Left lung (tissue), 4 donors: ENCODE measurements at regions not wholly inside any gene's neighbourhood (a gene's known extent, or its start where the extent isn't known, plus 50 kb on each side); places are given as distances from the start of the nearest gene placed in this dataset.
"Not testable (repeated sequence)": the region's sequence is repeated elsewhere in the genome, so short reads cannot be mapped to it uniquely, and the experiment has no call there.

Source experiments
- ATAC-seq: fragments of 200-7000 bp; cut with Tn5 transposase; one replicate; pipeline ENCODE4 v1.9.1; 2020; ENCODE audit warnings: moderate library complexity
- DNase-seq, 4 donors: peaks; one replicate each; pipeline ENCODE4 v3.0.0-alpha.2; 2013 to 2020
- H3K27ac ChIP-seq, 2 donors: fragments of 200-600 bp; sonication (generic) in 1 of 2; one replicate each; pipeline versions ENCODE4 v1.5.0 to v1.8.0; 2020 to 2021
- H3K27me3 ChIP-seq, 2 donors: fragments of 200-600 bp; sonication (generic) in 1 of 2; one replicate each; pipeline versions ENCODE4 v1.5.0 to v1.8.0; 2020 to 2021
- H3K36me3 ChIP-seq, 2 donors: fragments of 200-600 bp; sonication (generic) in 1 of 2; one replicate each; pipeline versions ENCODE4 v1.5.0 to v1.8.0; 2020 to 2021
- H3K4me1 ChIP-seq, 2 donors: fragments of 200-600 bp; one replicate each; pipeline ENCODE4 v1.8.0; 2021
- H3K4me3 ChIP-seq, 2 donors: fragments of 200-600 bp; sonication (generic) in 1 of 2; one replicate each; pipeline versions ENCODE4 v1.5.0 to v1.8.0; 2020 to 2021; ENCODE audit warnings: mild to moderate bottlenecking in 1 of 2
- H3K9me3 ChIP-seq, 2 donors: fragments of 200-600 bp; sonication (generic) in 1 of 2; one replicate each; pipeline versions ENCODE4 v1.5.0 to v1.8.0; 2020 to 2021
- intact Hi-C, 2 donors: fragments of 100-400 bp; cut with DNase I; formaldehyde crosslinking; loops; one replicate each; pipeline versions ENCODE4 v1.11.2 to v1.14.2; 2022
- TF ChIP-seq, protein P1 (sequence below), 2 donors: fragments of 200-600 bp; sonication (generic) in 1 of 2; IDR thresholded peaks; one replicate each; pipeline versions ENCODE4 v1.5.0 to v1.8.0; 2021; ENCODE audit warnings: antibody characterized with exemption in 2 of 2
- donor health status: DM: no; HTN: yes; CAD: no.
- donor health status: DM: no; HTN: no; CAD: no.

DNA sequence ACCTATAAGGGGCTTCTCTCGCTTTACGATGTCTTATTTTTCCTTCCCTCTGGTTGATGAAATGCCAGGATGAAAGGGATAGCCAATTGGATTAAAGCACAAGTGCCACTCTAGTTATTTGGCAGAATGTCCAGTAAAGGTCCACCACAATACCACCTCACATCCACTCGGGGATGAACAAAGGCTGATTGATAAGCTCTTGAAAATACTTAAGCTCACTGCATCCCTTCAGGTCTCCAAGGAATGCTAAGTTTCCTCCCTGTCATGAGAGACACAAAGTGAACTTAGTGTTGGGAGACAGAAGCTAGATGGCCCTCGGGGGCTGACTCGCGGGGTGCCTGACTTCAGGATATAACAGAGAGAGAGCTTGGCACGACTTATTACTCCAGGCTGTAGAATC lies 185.9 kb upstream of the ZNF644 start:
- H3K27me3 ChIP-seq, H3K4me3 ChIP-seq, DNase-seq, intact Hi-C loops, H3K36me3 ChIP-seq, ATAC-seq, H3K27ac ChIP-seq, H3K4me1 ChIP-seq, H3K9me3 ChIP-seq: not testable (repeated sequence)

DNA sequence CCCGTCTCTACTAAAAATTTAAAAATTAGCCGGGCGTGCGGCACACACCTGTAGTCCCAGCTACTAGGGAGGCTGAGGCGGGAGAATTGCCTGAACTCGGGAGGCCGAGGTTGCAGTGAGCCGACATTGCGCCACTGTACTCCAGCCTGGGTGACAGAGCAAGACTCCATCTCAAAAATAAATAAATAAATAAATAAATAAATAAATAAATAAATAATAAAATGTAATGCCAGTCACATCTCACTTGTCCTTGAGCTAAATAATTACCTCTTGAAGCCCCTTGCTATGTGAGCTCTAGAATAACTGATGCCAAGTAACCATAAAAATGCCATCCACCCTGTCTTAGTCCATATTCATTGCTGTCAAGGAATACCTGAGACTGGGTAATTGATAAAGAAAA lies 182.3 kb upstream of the ZNF644 start:
- ATAC-seq, H3K27me3 ChIP-seq, intact Hi-C loops: not testable (repeated sequence)

DNA sequence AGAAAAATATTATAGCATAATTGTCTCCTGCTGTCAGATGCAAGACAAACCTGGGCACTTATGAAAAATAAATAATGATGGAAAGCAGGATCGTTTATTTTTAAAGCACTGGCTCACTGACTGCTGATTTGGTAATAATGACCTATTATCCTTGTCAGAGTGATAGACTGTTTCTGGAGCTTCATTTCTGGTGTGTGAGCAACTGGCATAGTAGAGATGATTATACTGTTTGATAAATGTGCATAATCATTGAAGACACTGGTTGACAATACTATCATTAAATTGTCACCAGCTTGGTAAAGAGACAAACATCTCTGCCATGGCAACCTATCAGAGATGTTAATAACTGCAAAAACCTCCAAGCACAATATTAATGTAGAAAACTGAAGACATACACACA lies 179.9 kb upstream of the ZNF644 start:
- intact Hi-C loops, result no loop called here
- DNase-seq (no peak), ATAC-seq (no peak)
- Histone ChIP-seq H3K9me3 (no peaks in the 10 kb centered on the region), H3K4me1 (no peaks in the 10 kb centered on the region), H3K27me3 (no peaks in the 10 kb centered on the region), H3K4me3 (no peak overlapping the region), H3K27ac (no peak overlapping the region), H3K36me3 (no peaks in the 10 kb centered on the region)
- TF ChIP-seq, protein P1, sequence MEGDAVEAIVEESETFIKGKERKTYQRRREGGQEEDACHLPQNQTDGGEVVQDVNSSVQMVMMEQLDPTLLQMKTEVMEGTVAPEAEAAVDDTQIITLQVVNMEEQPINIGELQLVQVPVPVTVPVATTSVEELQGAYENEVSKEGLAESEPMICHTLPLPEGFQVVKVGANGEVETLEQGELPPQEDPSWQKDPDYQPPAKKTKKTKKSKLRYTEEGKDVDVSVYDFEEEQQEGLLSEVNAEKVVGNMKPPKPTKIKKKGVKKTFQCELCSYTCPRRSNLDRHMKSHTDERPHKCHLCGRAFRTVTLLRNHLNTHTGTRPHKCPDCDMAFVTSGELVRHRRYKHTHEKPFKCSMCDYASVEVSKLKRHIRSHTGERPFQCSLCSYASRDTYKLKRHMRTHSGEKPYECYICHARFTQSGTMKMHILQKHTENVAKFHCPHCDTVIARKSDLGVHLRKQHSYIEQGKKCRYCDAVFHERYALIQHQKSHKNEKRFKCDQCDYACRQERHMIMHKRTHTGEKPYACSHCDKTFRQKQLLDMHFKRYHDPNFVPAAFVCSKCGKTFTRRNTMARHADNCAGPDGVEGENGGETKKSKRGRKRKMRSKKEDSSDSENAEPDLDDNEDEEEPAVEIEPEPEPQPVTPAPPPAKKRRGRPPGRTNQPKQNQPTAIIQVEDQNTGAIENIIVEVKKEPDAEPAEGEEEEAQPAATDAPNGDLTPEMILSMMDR (IDR thresholded peaks at IDR 0.05), result no peak

More for the DNA sequence above, 182.3 kb upstream of the ZNF644 start:
- H3K4me3 ChIP-seq, H3K9me3 ChIP-seq, H3K36me3 ChIP-seq, H3K27ac ChIP-seq, H3K4me1 ChIP-seq, DNase-seq: not testable (repeated sequence)

DNA sequence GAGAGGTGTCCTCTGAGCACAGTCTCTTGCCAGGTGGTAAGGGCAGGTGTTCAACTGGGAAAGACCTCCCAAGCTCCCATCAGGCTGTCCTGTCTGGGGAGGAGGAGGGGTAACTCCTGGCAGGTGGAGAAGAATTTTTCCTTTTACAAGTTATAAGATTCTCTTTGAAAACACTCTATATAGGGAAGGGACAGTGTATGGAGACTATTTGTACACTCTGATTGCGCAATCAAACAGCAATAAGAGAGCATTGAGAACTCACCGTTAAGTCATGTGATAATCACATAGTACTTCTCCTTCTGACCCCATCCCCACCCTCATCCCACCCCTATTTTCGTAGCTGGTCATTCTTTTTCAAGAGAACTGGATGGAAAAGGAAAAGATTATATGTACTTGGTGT lies 179.3 kb upstream of the ZNF644 start:
- Histone ChIP-seq H3K27me3 (no peaks in the 10 kb centered on the region), H3K36me3 (no peaks in the 10 kb centered on the region), H3K9me3 (no peaks in the 10 kb centered on the region), H3K4me1 (no peaks in the 10 kb centered on the region), H3K27ac (no peak overlapping the region), H3K4me3 (no peak overlapping the region)
- TF ChIP-seq, protein P1 (IDR thresholded peaks at IDR 0.05), result no peak
- intact Hi-C loops, result no loop called here
- no peak for DNase-seq
- ATAC-seq, result no peak

DNA sequence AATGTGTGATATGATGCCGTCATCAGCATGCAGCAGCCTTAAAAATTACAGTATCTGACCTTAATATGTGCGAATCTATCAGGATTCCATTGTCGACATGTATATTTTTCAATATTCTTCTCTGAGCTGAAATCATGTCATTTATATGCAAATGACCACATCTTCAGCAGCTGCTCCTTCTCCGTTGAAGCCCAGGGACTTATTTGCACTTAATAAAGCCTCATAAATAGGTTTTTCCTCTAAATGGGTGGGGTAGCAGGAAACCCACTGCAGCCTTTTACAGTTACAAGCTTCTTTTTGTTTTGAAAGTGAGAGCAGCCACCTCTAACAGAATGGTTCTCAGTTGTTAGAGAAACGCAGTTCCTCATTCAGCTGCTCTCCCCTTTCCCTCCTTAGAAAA lies 178.8 kb upstream of the ZNF644 start:
- ATAC-seq, result no peak
- H3K27me3 ChIP-seq, result no peaks in the 10 kb centered on the region
- no peak for DNase-seq
- no peak overlapping the region for H3K4me3 ChIP-seq
- TF ChIP-seq, protein P1 (IDR thresholded peaks at IDR 0.05), result no peak
- intact Hi-C loops, result no loop called here
- H3K9me3 ChIP-seq, result no peaks in the 10 kb centered on the region
- H3K27ac ChIP-seq, result no peak overlapping the region
- no peaks in the 10 kb centered on the region for H3K4me1 ChIP-seq
- H3K36me3 ChIP-seq, result no peaks in the 10 kb centered on the region

DNA sequence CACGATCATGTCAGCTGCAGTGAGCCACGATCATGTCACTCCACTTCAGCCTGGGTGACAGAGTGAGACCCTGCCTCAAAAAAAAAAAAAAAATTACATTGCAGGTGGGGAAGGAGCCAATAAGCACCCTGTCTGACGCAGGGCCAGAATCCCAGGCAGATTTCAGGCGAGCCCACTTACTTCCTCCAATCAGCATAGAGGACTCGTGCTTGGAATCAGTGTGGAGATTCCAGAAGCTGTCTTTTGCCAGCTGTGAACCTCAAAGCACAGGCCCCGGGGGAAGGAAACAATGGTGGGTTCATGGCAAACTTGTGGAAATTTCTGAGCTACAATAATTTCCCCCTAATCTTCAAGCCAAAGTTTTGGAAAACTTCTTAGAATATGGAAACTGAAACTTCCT lies 178.2 kb upstream of the ZNF644 start:
- intact Hi-C loops, result no loop called here
- Histone ChIP-seq H3K27ac (no peak overlapping the region), H3K4me1 (no peaks in the 10 kb centered on the region), H3K27me3 (no peaks in the 10 kb centered on the region), H3K36me3 (no peaks in the 10 kb centered on the region), H3K9me3 (no peaks in the 10 kb centered on the region), H3K4me3 (no peak overlapping the region)
- DNase-seq, result no peak
- TF ChIP-seq, protein P1 (IDR thresholded peaks at IDR 0.05), result no peak
- ATAC-seq, result no peak
